ENCODE measurements at regions not wholly inside any gene's neighbourhood (a gene's known extent, or its start where the extent isn't known, plus 50 kb on each side); places are given as distances from the start of the nearest gene placed in this dataset.

DNA sequence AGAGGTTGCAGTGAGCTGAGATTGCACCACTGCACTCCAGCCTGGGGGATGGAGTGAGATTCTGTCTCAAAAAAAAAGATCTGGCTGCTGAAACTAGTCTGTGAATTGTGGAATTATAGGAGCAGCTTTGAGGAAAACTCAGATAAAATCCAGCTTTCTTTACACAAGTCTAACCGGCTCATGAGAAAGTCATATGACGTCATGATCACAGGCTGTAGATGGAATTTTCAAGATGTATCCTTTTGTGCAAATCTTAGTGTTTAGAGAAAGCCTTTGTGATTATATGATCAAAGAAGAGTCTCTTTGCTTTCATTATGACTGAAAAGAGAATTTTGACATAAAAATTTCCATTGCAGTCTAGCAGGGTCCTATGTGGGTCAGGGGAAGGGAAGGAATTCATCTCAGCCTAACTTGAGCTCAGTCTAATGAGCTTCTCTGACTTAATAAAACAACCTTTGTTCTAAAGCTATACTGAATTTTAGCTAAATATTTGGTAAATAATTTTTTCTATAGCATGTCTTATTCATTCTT lies 90.2 kb upstream of the NCK2 start:
- TF ChIP-seq CTCF (conservative IDR thresholded peaks at IDR 0.05; ENCODE audit: low read depth, low read length) (no peak), EZH2 (IDR thresholded peaks at IDR 0.05; ENCODE audit: borderline replicate concordance, low read depth, low read length, poor library complexity, severe bottlenecking) (no peak)
